ENCODE measurements at regions not wholly inside any gene's neighbourhood (a gene's known extent, or its start where the extent isn't known, plus 50 kb on each side); places are given as distances from the start of the nearest gene placed in this dataset.
"Not testable (repeated sequence)": the region's sequence is repeated elsewhere in the genome, so short reads cannot be mapped to it uniquely, and the experiment has no call there.

DNA sequence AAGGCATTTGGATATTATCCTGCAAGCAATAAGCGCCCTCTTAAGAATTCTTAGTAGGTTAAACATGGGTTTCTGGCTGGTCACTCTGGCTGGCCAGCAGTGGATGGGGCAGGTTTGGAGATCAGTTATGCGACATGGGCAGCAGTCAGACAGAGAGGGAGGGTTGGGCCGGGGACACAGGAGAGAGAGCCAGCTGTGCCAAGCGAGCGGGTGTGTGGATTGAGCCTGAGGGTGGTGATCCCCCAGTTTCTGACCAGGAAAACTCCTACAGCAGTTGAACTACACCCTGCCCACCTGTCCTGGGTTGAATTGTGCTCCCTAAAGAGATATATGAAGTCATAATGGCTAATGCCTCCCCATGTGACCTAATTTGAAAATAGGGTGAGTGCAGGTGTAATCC, 671.2 kb downstream of the TBC1D22A start:
- DNase-seq (ENCODE audit: low spot score): no peak

DNA sequence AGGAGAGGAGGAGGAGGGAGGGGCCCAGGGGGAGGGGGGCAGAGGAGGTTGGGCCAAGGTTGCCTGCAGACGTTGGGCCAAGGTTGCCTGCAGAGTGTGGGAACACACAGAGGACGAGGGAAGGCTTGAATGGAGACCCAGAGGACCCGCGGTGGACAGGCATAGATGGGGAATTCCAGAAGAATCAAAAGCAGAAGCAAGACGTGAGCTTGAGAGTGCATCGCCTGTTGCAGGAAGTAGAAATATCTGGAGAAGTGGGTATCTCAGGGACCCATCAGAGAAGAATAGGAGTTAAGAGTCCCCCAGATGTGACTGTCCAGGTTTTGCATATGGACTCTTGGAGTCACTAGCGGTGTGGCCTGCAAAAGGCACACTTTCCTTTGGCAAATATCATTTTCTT, 670.2 kb downstream of the TBC1D22A start:
- no peak for DNase-seq (ENCODE audit: low spot score)

DNA sequence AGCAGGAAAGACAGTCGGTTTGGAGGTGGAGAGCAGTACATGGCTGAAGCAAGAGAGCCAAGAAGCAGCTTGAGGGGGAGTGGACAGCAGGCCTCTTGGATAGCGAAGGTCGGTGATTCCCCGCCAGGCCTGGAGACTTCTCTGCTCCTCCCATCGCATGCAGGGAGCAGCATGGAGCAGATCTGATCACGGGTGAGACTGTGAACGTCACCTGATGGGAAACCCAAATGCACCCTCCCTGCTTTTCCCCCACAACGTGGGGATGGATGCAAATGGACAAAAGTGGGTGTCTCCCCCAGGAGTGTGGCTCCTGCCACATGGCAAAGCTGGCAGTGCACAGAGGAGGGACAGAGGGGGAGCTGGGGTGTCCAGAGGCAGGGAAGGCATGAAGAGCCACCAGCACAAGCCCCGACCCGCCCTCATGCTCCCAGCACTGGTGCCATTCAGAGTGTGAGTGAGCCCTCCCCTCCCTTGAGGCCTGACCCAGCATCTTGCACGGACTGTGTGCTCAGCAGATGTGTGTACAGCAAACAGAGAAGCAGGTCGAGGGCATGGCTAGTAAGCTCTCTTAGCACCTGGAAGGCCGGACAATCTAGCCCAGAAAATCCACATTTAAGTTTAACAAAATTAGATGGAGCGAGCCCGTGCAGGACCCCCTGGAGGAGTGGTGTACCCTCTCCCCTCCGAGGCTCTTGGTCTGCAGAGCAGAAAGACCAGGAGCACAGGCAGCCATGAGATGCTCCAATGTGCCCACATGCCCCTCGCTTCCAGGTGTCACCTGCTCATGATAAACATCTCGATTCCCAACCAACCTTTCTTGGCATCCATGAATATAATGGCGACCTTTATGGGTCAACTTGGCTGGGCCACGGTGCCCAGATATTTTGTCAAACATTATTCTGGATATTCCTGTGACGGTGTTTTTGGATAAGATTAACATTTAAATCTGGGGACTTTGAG, 661.7 kb downstream of the TBC1D22A start:
- no peak for DNase-seq (ENCODE audit: low spot score)

DNA sequence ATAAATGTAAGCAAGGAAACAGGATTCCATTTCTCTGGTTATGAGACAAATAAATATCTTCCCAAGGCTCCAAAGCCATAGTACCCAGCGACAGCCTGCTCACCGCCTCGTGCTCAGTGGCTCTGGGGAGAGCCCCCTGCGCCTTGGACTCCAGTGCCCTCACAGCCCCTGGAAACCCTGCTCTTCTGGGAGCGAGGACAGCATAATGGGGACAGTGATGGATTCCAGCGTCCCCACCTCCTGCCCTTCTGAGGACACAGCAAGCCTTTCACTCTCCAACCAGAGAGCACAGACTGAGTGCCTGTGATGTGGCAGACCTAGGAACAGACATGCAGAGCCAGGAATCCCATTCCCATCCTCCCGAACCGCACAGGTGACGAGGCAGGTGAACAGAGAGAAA, 660.8 kb downstream of the TBC1D22A start:
- DNase-seq (ENCODE audit: low spot score): no peak

DNA sequence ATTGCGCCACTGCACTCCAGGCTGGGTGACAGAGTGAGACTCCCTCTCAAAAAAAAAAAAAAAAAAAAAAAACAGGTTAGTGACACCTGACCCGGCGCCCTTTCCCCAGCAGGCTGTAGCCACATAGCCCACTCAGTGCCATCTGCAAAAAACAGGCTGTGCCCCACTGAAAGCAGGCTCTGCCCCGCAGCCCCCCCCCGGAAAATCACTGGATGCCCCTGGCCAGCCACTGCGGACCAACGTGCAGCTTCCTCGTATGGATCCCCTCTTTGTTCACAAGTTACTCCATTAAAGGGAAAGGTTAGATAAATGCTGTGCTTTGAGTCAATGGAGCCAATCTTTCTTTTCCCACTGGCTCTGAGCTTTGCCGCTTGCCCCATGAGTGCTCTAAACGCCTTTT, 660.3 kb downstream of the TBC1D22A start:
- DNase-seq (ENCODE audit: low spot score): no peak

DNA sequence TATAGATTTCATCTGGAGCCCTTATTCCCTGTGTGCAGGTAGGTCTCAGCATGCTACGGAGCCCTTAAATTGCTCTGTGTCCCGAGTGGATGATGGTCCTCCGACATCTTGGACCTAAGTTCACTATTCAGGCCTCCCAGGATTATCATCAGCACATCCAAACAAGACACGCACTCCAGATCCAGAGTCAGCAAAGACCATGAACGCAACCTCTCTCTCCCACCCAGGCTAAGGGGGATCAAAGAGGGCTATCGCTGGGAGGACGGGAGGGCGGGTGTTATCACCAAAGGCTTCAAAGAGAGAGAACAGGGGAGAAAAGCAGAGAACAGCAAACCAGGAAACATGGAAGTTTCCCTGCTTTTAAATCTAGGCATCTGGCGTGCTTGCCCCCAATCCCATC, 659.4 kb downstream of the TBC1D22A start:
- no peak for DNase-seq (ENCODE audit: low spot score)

DNA sequence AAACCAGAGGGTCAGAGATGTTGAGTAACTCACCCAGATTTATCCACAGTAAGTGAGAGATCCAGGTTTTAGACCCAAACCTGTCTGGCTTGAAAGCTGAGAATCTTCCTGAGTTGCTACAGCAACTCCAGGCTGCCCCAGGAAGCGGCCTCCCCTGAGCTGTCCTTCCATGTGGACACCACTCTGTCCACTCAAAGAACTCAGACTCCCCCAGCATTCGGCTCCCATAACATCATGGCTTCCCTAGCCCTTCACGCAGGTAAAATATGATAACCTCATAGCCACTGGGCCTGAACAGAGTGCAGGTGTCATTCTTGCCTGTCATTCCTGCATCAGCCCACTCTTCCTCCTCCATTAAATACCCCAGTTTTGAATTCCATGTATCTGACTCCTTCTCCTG, 657.8 kb downstream of the TBC1D22A start:
- DNase-seq (ENCODE audit: low spot score): no peak

DNA sequence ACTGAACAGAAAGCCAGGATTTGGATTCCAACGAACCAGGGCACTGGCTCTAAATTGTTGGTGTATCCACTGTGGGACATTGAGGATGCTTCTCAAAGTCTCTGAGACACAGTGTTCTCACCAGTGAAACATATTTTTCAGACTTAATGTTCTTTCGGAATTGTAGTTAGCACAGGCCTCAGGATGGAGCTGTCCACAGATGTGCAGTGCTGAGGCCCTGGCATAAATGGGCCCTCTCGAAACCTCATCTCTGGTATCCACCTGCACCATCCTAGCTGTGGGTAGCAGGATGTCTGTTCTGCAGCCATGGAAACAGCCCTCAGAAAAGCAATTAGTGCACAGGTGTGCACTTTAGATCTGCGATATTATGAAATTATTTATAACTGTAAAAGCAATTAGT, 656.8 kb downstream of the TBC1D22A start:
- no peak for DNase-seq (ENCODE audit: low spot score)

DNA sequence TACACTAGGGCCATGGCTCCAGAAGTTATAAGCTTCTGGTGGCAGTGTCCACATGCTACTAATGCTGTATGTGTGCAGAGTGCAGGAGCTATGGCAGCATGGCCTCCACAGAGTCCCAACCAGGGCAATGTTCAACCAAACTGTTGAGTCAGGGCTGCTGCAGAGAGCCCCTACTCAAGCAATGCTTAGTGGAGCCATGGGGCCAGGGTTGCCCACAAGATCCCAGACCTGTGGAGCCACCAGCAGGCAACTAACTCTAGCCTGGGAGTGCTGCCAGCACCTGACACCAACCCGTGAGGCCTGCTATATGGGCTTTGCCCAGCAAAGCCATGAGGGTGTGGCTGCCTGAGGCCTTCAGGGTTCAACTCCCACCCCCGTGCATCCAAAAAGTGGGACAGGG, 655.2 kb downstream of the TBC1D22A start:
- DNase-seq (ENCODE audit: low spot score): no peak

DNA sequence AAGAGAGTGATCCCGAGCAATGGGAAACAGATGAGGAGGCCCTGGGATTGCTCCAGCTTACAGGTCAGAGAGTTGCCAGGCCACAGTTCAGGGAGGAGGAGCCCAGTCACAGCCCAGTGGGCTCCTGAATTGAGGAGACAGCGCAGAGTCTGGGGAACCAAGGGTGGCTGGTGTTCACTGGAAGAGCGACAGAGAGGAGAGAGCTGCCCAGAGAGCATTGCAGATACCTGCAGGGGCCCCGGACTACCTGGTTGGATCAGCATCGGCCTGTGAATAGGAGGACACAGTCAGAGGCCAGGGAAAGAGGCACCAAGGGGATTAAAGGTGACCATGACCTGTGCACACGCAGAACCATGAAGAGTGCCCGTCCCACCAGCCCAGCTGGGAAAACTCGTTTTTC, 648.6 kb downstream of the TBC1D22A start:
- DNase-seq (ENCODE audit: low spot score): no peak

DNA sequence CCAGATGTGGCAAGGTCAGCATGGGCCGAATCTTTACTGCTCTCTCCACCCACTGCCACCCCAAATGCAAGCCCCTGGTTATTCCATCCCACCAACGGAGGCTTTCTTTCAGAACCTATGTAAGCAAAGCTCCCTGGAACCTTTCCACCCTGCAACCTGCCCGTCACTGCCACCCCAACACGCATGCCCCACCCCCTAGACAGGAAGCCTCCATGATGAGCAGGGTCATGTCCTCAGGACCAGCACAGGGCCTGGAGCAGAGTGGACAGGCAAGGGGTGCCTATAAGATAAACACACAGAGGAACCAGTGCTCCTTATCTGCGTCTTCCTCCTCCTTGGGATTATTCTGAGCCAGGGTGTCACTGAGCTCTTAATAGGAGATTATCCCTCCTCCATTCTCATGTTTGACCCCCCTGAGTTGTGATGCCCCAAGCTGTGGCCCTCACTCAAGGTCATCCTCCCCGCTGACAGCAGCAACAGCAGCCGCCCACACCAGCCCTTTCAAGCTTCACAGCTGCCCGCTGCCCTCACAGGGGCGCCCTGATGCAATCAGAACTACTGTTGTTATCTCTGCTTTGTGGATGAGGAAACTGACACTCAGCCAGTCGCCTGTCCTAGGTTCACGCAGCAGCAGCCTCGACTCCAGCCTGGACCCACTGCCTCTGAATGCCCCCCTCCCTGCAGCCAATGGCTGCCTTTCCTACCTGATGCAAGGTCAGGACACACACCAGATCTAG, 647.3 kb downstream of the TBC1D22A start:
- no peak for DNase-seq (ENCODE audit: low spot score)

DNA sequence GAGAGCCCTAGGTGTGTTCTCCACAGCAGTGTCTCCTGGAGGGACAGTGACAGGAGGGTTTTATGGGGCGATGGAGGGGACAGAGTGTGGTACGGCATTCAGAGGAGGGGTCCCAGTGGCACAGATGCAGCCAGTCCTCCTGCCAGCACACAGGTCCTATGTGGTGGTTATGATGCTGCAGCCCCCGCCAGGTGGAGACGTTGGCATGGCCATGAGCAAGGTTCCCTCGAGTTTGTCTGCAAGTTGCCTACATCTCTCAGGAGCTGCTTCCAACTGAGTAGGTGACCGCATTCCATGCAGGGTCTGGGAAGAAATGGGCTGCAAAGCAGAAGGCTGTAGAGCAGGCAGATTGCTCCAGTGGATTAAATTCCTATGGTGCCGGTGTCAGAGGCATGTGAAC, 646.0 kb downstream of the TBC1D22A start:
- DNase-seq (ENCODE audit: low spot score): no peak

DNA sequence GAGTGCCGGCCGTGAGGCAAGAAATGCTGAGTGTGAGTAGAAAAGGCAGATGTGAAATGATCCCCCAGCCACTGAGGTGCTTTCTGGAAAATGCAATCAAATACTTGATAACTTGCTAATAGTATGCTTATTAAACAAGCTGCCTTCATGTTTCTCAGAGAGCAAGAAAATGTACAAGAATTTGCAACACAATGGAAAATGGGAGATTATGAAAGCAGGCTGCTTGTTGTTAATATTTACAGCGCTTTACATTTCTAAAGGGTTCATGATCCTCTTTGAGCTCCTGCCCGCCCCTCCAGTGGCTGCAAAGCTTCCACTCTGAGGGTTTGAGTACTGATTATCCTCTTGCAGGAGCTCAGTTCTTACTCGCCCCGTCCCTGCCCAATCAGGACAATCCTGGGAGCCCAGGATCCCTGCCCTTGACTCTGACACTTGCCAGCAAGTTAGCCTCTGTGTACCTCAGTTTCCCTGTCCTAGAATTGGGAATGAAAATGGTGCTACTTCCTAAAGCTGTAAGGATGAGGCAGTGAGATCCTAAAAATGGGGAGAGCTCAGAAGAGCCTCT, 645.1 kb downstream of the TBC1D22A start:
- no peak for DNase-seq (ENCODE audit: low spot score)

DNA sequence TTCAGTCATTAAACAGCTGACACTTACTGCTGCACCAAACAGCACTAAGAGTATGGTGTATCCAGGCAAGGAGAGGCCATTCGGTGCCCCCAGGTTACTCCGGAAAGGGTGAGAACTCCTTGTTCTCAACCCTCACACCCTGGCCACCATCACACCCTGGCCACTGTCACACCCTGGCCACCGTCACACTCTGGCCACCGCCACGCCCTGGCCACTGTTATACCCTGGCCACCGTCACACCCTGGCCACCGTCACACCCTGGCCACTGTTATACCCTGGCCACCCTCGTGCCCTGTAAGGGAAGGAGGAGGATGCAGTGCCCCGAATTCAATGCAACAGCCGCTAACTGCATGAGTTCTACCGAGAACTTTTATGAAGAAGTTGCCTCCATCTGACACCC, 644.4 kb downstream of the TBC1D22A start:
- no peak for DNase-seq (ENCODE audit: low spot score)

DNA sequence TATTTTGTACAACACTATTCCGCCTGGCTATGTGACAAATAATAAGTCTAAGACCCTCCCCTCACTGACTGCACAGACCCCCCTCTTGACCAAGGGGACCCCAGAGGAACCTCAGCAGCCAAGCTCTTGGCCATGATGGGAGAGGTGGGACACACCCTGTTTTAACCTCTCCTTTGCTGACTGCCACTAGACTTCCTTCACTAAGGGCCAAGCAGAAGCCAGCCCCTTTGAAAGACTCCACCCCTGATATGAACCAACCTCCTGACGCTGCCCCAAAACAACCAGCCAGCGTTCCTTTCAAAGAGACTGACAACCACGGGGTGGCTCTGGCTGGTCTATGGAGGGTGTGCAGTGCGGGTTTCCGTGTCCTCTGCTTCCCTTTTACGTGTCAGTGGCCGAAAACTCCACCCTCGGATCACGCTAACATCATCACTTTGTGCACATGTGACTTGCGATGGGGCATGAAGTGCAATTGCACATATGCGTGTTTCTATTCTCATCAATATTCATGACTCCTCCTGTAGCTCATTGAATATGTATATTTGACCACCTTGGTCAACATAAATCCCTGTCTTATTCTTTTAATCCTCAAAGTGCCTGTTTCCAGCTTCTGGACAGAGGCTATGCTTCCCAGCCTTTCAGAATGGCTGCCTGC, 643.9 kb downstream of the TBC1D22A start:
- no peak for DNase-seq (ENCODE audit: low spot score)

DNA sequence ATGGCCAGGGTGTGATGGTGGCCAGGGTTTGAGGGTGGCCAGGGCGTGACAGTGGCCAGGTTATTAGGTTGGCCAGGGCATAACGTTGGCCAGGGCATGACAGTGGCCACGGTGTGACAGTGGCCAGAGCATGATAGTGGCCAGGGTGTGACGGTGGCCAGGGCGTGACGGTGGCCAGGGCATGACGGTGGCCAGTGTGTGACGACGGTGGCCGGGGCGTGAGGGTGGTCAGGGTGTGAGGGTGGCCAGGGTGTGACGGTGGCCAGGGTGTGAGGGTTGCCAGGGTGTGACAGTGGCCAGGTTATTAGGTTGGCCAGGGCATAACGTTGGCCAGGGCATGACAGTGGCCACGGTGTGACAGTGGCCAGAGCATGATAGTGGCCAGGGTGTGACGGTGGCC, 642.8 kb downstream of the TBC1D22A start:
- DNase-seq (ENCODE audit: low spot score): not testable (repeated sequence)

DNA sequence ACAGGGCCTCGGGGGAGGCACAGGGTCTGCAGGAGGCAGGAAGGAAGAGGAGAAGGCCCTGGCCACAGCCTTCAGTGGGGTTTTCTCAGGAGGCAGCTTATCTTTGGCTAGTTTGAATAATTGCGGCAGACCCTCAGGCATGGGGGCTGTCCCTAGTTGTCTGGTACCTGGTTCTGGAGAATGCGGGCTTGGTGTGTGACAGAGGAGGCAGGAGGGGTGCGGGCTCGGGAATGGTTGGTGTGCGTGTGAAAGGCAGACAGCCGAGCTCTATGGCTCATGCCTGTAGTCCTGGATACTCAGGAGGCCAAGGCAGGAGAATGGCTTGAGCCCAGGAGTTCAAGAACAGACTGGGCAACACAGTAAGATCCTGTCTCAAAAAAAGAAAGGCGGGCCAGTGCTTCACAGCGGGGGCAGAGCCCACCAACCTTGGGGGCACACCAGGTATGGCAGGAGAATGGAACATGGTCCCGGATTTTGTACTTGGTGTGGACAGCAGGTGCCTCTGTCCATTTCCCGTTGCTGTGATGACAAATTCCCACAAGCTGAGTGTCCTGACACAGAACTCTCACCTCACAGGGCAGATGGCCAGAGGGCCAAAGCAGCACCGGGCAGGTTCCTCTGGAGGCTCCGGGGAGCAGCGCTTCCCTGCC, 640.6 kb downstream of the TBC1D22A start:
- no peak for DNase-seq (ENCODE audit: low spot score)

DNA sequence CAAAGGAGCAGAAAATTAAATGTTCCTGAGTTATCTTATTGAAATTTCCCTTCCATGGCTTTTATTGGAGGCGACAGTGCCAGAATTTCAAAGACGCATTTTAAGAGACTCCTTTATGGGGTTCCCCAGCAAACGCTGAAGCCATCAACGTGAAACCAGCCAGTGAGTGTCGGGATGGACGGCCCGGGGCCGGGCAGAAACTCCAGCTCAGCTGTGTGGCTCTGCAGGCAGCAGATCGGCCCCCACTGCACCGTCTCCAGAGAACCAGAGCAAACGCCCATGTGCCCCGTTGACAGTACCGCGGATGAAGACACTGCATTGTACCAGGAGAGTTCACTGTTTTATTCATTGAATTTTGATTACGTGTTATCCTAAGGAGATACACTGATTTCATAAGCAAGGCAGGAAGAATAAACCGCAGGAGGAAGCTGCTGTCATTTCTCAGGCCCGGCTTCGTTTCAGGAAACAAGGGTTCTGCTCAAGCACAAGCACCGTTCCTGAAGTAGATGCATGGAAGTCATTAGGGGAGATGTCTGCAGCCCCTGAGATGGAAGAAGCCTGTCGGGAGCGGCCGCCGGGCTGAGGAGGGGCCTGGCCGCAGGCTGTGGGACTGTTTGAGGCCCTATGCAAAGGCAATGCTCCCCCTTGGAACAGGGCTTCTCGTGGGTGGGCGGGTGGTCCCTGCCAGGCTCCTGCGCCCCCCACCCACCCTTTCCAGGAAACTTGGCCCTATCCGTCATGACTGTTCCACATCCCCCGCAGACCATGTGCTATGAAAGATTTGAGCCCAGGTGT, 639.7 kb downstream of the TBC1D22A start:
- DNase-seq (ENCODE audit: low spot score): no peak

DNA sequence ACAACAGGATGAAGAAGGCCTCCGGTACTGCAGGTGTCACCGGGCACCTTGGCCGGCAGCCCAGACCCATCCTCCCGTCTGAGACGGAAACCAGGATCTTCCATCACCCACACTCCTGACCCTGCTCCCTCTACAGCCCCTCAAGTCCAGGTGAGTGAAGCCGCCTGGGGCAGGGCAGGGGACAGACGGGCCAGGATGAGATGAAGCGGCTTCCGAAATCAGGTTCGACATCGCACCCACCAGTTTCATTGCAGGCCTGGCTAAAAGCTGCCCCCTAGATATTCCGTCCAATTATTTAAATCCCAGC, 639.1 kb downstream of the TBC1D22A start:
- no peak for DNase-seq (ENCODE audit: low spot score)

DNA sequence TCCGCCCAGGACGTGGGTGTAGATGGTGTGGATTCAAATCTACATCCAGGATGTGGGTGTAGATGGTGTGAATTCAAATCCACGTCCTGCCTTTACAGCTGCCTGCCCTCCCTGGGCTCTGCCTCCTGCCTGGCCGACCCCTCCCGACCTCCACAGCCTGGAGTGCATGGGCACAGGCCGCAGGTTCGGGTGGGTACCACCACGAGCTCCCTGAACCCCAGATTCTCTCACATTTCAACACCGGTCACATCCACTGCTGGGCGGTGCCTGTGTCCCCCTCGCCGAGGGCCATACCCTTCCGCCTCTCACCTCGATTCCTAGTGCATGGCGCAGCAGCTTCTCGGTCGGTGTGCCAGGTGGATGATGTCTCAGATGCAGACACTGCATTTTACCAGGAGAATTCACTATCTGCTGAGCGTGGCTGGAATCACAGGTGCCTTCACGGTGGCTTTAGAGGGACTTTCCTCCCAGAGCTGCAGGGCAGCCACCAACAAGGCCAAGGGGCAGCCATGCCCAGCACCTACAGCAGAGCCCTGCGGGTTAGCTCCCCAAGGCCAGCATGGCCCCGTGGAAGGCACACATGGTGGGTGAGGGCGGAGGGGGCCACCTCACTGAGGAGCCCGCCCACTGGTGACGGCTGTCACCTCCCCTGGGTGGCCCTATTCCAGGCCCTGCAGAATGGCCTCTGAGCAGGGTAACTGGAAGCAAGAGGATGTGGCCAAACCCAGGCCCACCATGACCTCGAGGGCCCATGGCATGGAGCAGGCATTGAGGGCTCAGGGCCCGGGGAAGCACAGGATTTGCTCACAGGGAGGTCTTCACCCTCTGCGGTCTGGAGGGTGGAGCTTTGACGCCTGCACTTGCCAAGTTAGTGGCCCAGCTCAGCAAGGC, 638.5 kb downstream of the TBC1D22A start:
- no peak for DNase-seq (ENCODE audit: low spot score)

All from SW480 (cell line).